HUES64 (cell line): ENCODE measurements at regions not wholly inside any gene's neighbourhood (a gene's known extent, or its start where the extent isn't known, plus 50 kb on each side); places are given as distances from the start of the nearest gene placed in this dataset.

Source experiments
- H3K27ac ChIP-seq: 2 replicates; pipeline ENCODE4 v1.7.0; 2013; ENCODE audit warnings: low read depth, low read length, inconsistent platforms
- H3K27me3 ChIP-seq: 2 replicates; pipeline ENCODE4 v1.6.1; 2013; ENCODE audit warnings: mild to moderate bottlenecking, low read length; ENCODE audit not compliant: insufficient read depth
- H3K36me3 ChIP-seq: 2 replicates; pipeline ENCODE4 v1.6.1; 2013; ENCODE audit warnings: mild to moderate bottlenecking, low read length; ENCODE audit not compliant: insufficient read depth
- H3K4me1 ChIP-seq: 2 replicates; pipeline ENCODE4 v1.6.1; 2013; ENCODE audit warnings: mild to moderate bottlenecking, low read length, moderate library complexity; ENCODE audit not compliant: insufficient read depth
- H3K4me3 ChIP-seq: 2 replicates; pipeline ENCODE4 v1.5.1; 2013; ENCODE audit warnings: mild to moderate bottlenecking, low read length, moderate library complexity
- H3K9ac ChIP-seq: 2 replicates; pipeline ENCODE4 v1.6.1; 2013; ENCODE audit warnings: mild to moderate bottlenecking, low read depth, low read length
- H3K9me3 ChIP-seq: 2 replicates; pipeline ENCODE4 v1.6.1; 2013; ENCODE audit warnings: low read depth, low read length; ENCODE audit not compliant: insufficient read depth
- WGBS: fragments of 150-250, 120-280 bp; methylation state at CpG from one replicate; pipeline ENCODE4 v1.1.7; 2013; ENCODE audit warnings: missing lambda C conversion rate; 5-methylcytosine and 5-hydroxymethylcytosine counted together

DNA sequence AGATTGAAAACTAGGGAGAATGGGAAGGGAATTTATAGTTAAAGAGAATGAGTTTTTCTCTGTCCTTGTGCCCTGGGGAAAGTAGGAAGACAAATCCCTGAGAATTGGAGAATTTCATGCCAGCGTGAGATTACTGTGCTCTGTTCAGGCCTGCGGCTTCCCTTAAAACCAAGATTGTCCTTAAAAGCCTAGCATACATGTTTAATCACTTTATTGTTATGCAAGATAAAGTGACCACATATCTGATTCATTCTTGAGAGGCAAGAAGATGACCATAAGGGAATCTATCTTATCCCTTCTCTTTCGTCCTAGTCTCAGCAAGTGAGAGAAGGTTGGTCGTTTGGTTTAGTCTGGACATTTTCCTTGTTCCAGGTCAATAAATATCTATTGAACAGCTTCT, 75.9 kb downstream of the ADCYAP1 start:
- Histone ChIP-seq H3K27ac (no peak overlapping the region), H3K9ac (no peak overlapping the region), H3K4me3 (no peak overlapping the region), H3K4me1 (peaks cover 17% of the 10 kb centered on the region), H3K9me3 (peaks cover 8% of the 10 kb centered on the region; the same call in 1 of the 2 replicates), H3K36me3 (no peaks in the 10 kb centered on the region), H3K27me3 (no peaks in the 10 kb centered on the region)
- WGBS, result 93% methylated on average over 4 of the region's 4 CpGs

DNA sequence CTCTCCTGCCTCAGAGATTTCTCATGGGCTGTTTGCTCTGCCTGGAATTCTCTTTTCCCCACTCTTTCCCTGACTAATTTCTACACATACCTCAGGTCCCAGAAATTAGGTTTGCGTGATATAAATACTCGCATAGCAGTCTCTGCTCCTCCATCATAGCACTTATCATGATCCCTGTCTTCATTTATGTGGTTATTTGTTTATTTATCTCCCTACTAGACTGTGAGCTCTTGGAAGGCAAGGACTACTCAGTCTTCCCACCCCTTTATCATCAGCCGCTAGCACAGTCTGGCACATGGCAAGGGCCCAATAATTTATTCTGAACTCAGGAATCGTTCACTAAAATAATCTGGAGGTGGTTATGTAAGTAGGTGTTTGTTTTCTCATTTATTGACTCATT, 79.3 kb downstream of the ADCYAP1 start:
- Histone ChIP-seq H3K4me1 (peaks cover 27% of the 10 kb centered on the region), H3K27me3 (no peaks in the 10 kb centered on the region), H3K27ac (no peak overlapping the region), H3K9me3 (no peaks in the 10 kb centered on the region), H3K4me3 (no peak overlapping the region), H3K9ac (no peak overlapping the region), H3K36me3 (no peaks in the 10 kb centered on the region)
- 97% methylated on average over 3 of the region's 4 CpGs for WGBS

DNA sequence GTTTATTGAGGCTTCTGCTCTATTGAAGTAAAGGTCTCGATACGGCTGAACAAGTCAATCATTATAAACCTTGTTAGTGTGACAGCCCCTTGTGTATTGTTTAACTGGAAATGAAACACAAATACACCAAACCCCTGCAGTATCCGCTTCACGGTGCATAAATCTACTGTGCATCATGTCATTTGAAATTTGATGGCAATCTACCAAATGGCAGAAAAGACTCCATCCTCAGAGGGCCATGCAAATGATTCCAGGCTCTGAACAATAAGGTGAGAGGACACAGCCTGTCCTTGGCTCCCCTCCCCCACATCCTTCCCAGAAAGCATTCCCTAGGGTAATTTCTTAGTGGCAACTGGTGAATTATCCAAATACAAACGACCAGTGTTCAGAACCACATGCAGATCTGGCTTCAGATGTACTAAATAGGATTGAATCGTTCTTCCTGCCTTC, 80.6 kb downstream of the ADCYAP1 start:
- Histone ChIP-seq H3K9ac (0 out of 2 replicates have a peak overlapping the region, but pooled peaks have one; percentile 46), H3K9me3 (no peaks in the 10 kb centered on the region), H3K4me1 (peaks cover 27% of the 10 kb centered on the region), H3K36me3 (no peaks in the 10 kb centered on the region), H3K27ac (peak overlapping the region; percentile 51; the same call in 1 of the 2 replicates), H3K4me3 (peak overlapping the region; percentile 24; the same call in 1 of the 2 replicates), H3K27me3 (no peaks in the 10 kb centered on the region)
- 51% methylated on average over 6 of the region's 6 CpGs for WGBS

DNA sequence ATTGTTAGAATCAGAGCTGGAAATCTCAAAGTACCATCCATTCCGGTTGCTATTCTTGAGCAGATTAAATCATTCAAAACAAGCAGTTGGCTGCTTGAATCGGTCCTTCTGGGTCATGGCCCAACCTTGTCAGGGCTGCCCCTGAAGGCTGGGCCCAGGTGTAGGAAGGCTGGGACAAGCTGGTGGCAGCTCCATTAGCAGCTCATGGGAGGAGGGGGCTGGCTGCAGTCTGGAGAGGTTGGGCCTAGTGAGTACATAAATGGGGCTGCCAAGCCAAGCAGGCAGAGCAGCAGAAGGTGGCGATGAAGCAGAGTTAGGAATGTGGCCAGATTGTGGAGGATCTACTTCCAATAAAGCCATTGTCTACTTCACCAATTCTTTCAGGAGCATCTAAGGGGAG, 81.4 kb downstream of the ADCYAP1 start:
- Histone ChIP-seq H3K27me3 (no peaks in the 10 kb centered on the region), H3K36me3 (no peaks in the 10 kb centered on the region), H3K9ac (no peak overlapping the region), H3K27ac (peak overlapping the region; percentile 22; the same call in 1 of the 2 replicates), H3K4me1 (peaks cover 27% of the 10 kb centered on the region), H3K4me3 (no peak overlapping the region), H3K9me3 (no peaks in the 10 kb centered on the region)
- 77% methylated on average over 3 of the region's 3 CpGs for WGBS

DNA sequence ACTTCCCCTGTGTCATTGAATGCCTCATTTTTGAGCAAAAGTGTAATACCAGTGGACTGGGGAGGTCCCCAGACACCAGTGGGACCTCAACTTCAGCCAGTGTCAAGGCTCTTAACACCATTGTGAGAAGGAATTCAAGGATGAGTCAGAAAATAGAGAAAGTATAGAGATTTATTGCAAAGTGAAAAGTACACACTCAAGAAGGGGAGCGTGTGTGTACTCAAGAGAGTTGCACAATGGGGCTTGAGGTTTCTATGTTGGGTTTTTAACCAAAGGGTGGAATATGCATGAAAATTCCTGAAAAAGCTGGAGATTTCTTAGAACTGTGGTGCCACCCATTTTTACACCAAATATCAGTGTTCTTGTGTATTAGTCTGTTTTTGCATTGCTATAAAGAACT, 81.9 kb downstream of the ADCYAP1 start:
- WGBS, result 95% methylated on average over 1 of the region's 1 CpG

DNA sequence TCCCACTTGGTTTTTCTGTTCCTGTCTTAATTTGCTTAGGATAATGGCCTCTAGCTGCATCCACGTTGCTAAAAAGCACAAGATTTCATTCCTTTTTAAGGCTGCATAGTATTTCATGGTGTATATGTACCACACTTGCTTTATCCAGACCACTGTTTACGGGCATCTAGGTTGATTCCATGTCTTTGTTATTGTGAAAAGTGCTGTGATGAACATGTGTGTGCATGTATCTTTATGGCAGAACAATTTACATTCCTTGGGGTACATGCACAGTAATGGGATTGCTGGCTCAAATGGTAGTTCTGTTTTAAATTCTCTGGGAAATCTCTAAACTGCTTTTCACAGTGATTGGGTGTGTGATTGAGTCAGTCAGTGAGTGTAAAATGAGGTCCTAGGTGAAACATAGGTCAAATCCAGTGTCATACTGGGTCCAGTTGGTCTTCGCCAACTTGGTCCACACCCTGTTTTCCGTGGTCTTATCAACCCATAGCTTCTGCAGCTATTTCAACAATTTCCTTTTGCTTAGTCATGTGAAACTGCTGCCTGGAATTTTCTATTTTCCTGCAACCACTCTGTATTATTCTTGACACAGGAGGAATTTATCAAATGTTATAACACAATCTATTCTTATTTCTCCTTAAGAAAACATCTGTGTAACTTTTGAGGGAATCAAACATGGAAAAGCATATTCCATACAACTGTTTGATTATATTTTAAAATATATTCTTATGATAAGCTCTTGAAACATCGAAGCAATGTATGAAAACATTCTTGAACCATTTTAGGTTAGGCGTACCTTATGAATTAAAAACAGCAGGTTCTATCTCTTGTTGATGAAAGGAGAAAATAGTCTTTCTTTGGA, 82.9 kb downstream of the ADCYAP1 start:
- no peak overlapping the region for H3K9ac ChIP-seq
- peaks cover 27% of the 10 kb centered on the region for H3K4me1 ChIP-seq
- no peak overlapping the region for H3K27ac ChIP-seq
- peaks cover 5% of the 10 kb centered on the region; the same call in 1 of the 2 replicates for H3K9me3 ChIP-seq
- no peaks in the 10 kb centered on the region for H3K36me3 ChIP-seq
- H3K4me3 ChIP-seq, result no peak overlapping the region
- no peaks in the 10 kb centered on the region for H3K27me3 ChIP-seq
- 95% methylated on average over 6 of the region's 6 CpGs for WGBS

More for the DNA sequence above, 81.9 kb downstream of the ADCYAP1 start:
- Histone ChIP-seq H3K4me3 (no peak overlapping the region), H3K36me3 (no peaks in the 10 kb centered on the region), H3K9me3 (no peaks in the 10 kb centered on the region), H3K4me1 (peaks cover 27% of the 10 kb centered on the region), H3K27ac (no peak overlapping the region), H3K27me3 (no peaks in the 10 kb centered on the region), H3K9ac (no peak overlapping the region)

DNA sequence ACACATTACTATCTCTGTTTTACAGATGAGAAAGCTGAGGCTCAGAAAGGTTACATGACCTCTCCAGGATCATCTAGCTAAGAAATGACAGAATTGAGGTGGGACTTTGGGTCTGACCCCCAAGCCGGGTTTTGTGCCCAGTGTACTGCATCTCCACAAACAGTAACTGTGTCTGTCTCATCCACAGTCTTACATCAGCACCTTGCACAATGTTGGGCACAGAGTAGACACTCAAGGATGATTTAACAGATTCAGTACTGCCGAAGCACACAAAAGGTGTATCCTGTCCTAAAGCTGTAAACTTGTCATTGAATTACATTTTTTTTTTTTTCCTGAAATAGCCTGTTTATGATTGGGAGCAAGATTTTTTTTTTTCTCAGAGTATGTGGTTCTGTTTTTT, 84.8 kb downstream of the ADCYAP1 start:
- H3K4me3 ChIP-seq, result no peak overlapping the region
- H3K4me1 ChIP-seq, result peaks cover 22% of the 10 kb centered on the region
- H3K27me3 ChIP-seq, result no peaks in the 10 kb centered on the region
- WGBS, result 97% methylated on average over 2 of the region's 2 CpGs
- no peak overlapping the region for H3K9ac ChIP-seq
- H3K36me3 ChIP-seq, result no peaks in the 10 kb centered on the region
- peaks cover 13% of the 10 kb centered on the region; the same call in 1 of the 2 replicates for H3K9me3 ChIP-seq
- H3K27ac ChIP-seq, result no peak overlapping the region

DNA sequence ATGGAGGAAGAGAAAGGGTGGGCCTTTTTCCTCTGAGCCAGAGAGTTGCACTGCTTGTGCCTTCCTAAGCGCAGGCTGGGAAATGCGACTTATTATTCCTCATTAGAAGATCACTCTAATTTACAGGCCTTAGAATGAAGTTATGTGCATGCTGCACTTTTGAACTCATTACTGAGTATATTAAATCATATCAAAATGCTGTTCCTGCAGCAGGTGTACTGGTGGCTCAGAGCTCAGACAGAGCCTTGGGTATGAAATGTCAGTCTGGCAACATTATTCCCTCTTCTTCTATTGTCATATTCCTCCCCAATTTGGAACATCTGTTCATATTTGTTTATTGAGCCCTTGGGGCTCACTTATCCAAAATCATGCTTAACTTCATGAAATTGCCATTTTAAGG, 85.5 kb downstream of the ADCYAP1 start:
- Histone ChIP-seq H3K4me1 (peaks cover 14% of the 10 kb centered on the region), H3K27ac (no peak overlapping the region), H3K9ac (no peak overlapping the region), H3K36me3 (no peaks in the 10 kb centered on the region), H3K4me3 (no peak overlapping the region), H3K27me3 (no peaks in the 10 kb centered on the region), H3K9me3 (peaks cover 13% of the 10 kb centered on the region; the same call in 1 of the 2 replicates)
- WGBS, result 80% methylated on average over 2 of the region's 2 CpGs

DNA sequence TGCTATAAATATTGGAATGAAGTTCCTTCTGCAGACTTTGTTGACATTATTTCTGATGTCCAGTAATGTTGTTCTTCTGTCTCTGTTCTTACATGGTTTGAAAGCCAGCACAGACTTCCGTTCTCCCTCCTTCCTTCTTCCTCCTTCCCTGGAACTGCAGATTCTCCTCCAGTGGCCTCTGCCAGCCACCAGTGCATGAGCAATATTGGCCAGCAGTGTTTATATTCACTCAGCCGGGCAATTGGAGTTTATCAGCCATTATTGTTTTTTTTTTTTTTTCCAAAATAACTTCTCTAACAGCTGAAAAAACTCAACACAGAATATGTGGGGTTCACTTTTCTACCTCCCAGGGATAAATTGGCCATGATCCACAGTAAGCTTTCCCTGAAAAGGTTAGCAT, 86.8 kb downstream of the ADCYAP1 start:
- no peak overlapping the region for H3K9ac ChIP-seq
- H3K9me3 ChIP-seq, result peaks cover 15% of the 10 kb centered on the region; the same call in 1 of the 2 replicates
- no peak overlapping the region for H3K27ac ChIP-seq
- H3K4me3 ChIP-seq, result no peak overlapping the region
- 97% methylated on average over 2 of the region's 2 CpGs for WGBS
- no peaks in the 10 kb centered on the region for H3K27me3 ChIP-seq
- no peaks in the 10 kb centered on the region for H3K36me3 ChIP-seq
- peaks cover 2% of the 10 kb centered on the region for H3K4me1 ChIP-seq

DNA sequence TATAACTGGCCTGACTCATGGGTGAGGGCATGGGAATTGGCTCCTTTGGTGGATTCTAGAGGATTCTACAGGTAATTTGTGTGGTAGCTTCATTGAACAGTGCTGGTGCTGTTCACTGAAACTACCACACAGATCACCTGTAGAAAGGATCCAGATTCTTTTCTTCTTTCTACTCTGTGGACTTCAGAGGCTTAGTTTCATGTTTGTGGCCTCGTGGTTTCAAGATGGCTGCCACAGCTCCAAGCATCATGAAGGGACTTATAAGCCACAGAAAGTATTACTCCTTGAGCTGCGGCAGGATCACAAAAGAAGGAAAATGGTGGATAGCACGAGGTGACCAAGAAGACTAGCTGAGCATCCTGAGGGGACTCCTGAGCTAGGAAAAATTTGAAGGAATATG, 88.9 kb downstream of the ADCYAP1 start:
- Histone ChIP-seq H3K27me3 (no peaks in the 10 kb centered on the region), H3K27ac (no peak overlapping the region), H3K9ac (no peak overlapping the region), H3K9me3 (peaks cover 15% of the 10 kb centered on the region; the same call in 1 of the 2 replicates), H3K4me3 (no peak overlapping the region), H3K36me3 (no peaks in the 10 kb centered on the region), H3K4me1 (peaks cover 3% of the 10 kb centered on the region; the same call in 1 of the 2 replicates)
- WGBS, result 96% methylated on average over 3 of the region's 3 CpGs

DNA sequence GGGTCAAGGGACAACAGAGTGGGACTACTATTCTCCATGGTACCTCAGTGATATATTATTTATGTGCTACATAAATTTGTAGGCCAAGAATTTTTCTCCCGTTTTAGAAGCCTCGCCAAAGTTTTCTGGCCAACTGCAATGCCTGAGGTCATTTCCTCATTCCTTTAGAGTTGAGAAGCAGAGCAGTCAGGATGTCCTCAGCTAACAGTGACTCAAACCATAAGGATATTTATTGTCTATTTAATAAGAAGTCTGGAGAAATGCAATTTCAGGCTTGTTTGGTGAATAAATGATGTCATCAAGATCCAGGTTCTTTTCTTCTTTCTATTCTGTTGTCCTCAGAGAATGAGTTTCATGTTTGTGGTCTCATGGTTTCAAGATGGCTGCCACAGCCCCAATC, 91.0 kb downstream of the ADCYAP1 start:
- peaks cover 16% of the 10 kb centered on the region for H3K4me1 ChIP-seq
- no peaks in the 10 kb centered on the region for H3K36me3 ChIP-seq
- H3K9me3 ChIP-seq, result peaks cover 15% of the 10 kb centered on the region; the same call in 1 of the 2 replicates
- H3K4me3 ChIP-seq, result no peak overlapping the region
- 91% methylated on average over 2 of the region's 2 CpGs for WGBS
- no peak overlapping the region for H3K27ac ChIP-seq
- H3K9ac ChIP-seq, result no peak overlapping the region
- H3K27me3 ChIP-seq, result no peaks in the 10 kb centered on the region
